ENCODE measurements at regions not wholly inside any gene's neighbourhood (a gene's known extent, or its start where the extent isn't known, plus 50 kb on each side); places are given as distances from the start of the nearest gene placed in this dataset.

GRCh38 chr9:86703346-86703745 lies 244.0 kb downstream of the GAS1 start:
- DNase-seq (ENCODE audit: extremely low read depth, low read depth) = no peak
- TF ChIP-seq CTCF (IDR thresholded peaks at IDR 0.05; ENCODE audit: low read depth, low read length, missing control alignments) = no peak
- H3K4me3 ChIP-seq (replicated peaks; ENCODE audit: low read depth, low read length) = no peak overlapping the region

GRCh38 chr9:86700629-86701028 lies 246.7 kb downstream of the GAS1 start:
- no peak for TF ChIP-seq CTCF (IDR thresholded peaks at IDR 0.05; ENCODE audit: low read depth, low read length, missing control alignments)
- no peak for DNase-seq (ENCODE audit: extremely low read depth, low read depth)
- H3K4me3 ChIP-seq (replicated peaks; ENCODE audit: low read depth, low read length) = no peak overlapping the region

DNA sequence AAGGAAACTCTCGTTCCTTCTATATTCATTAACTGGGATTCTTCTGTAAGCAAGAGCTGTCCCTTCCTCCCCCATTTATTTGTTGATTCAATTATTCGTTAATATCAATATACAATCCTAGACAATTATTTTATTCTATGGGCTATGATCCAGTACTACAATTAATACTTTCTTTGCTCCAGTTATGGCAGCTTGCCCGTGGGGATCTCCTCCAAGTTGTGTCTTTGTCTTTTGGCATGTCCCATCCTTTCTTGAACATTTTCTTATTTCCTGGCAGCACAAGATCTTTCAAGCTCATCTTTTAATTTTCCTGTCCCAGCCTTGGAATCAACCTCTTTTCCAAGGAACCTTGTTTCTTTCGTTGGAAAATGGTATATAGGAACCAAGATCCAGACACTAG lies 249.3 kb downstream of the GAS1 start:
- H3K4me3 ChIP-seq (replicated peaks; ENCODE audit: low read depth, low read length) = no peak overlapping the region
- no peak for TF ChIP-seq CTCF (IDR thresholded peaks at IDR 0.05; ENCODE audit: low read depth, low read length, missing control alignments)
- DNase-seq (ENCODE audit: extremely low read depth, low read depth) = no peak

DNA sequence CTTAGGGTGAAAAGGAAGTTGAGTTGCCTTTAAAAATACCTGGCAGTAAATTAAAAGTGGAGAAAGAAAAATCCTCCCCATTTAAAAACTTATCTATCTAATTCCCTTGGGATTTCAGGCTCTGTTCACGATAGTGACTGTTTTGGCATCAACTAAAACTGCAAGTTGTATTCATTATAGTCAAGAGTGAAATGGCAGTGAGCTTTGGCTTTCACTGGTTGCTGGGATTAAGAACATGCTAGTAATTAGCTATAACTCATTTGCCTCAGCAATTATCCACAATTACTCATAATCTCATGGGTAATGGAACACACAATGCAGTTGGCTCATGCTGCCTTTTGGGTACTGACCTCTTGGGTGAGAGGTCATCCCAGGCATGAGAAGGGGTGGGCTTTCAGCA lies 250.1 kb downstream of the GAS1 start:
- no peak overlapping the region for H3K4me3 ChIP-seq (replicated peaks; ENCODE audit: low read depth, low read length)
- DNase-seq (ENCODE audit: extremely low read depth, low read depth) = no peak
- no peak for TF ChIP-seq CTCF (IDR thresholded peaks at IDR 0.05; ENCODE audit: low read depth, low read length, missing control alignments)

DNA sequence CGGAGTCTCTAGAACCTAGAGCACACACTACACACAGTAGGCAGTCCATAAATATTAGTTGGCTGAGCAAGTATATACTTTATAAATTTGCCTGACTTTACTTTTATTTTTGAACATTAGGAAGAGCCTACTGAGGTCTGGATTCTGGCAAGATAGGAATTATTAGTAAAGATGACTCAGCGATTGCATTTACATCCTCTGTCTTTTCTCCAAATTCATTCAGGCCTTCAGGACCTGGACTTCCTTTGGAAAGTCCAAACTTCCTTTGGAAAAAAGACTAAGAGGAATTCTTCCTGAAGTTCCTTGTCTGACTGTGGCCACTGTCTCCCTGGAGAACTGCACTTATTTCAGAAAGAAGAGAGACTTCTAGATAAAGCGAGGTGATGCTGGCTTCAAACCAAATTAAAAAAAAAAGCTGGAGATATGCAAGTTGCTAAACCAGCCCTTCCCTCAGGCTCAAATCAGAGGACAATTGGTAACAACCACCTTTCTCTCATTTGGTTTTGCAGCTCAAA lies 251.3 kb downstream of the GAS1 start:
- TF ChIP-seq CTCF (IDR thresholded peaks at IDR 0.05; ENCODE audit: low read depth, low read length, missing control alignments) = no peak
- H3K4me3 ChIP-seq (replicated peaks; ENCODE audit: low read depth, low read length) = no peak overlapping the region
- no peak for DNase-seq (ENCODE audit: extremely low read depth, low read depth)

- no peak for TF ChIP-seq CTCF (IDR thresholded peaks at IDR 0.05; ENCODE audit: low read depth, low read length, missing control alignments)
- H3K4me3 ChIP-seq (replicated peaks; ENCODE audit: low read depth, low read length) = no peak overlapping the region
- DNase-seq (ENCODE audit: extremely low read depth, low read depth) = no peak
Measured at GRCh38 chr9:86690034-86690433, 257.3 kb downstream of the GAS1 start.

- no peak for TF ChIP-seq CTCF (IDR thresholded peaks at IDR 0.05; ENCODE audit: low read depth, low read length, missing control alignments)
- DNase-seq (ENCODE audit: extremely low read depth, low read depth) = no peak
- H3K4me3 ChIP-seq (replicated peaks; ENCODE audit: low read depth, low read length) = no peak overlapping the region
Measured at GRCh38 chr9:86687788-86688187, 259.5 kb downstream of the GAS1 start.
